ENCODE measurements at regions not wholly inside any gene's neighbourhood (a gene's known extent, or its start where the extent isn't known, plus 50 kb on each side); places are given as distances from the start of the nearest gene placed in this dataset.

DNA sequence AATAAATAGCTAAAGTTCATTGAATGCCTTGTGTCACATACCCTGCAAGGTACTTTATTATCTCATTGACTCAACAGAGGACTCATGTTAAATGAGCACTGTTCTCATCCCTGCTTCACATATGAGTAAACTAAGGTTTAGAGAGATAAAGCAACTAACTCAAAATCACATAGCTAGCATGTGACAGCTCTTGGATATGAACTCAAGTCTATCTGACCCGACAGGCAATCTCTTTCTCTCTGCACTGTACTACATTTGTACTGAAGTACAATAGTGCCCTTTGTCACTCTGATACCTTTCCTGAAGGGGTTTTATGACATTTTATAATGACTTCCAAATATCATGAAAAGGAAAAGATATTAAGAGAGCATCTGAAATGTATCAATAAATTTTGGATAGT, 297.5 kb upstream of the UBE2E3 start:
- no peaks in the 10 kb centered on the region for H3K4me1 ChIP-seq (ENCODE audit: control insufficient read depth in 2 of 2, insufficient read depth in 2 of 2, low read length in 2 of 2)
- WGBS = 95% methylated on average over 1 of the region's 1 CpG
- no peaks in the 10 kb centered on the region for H3K36me3 ChIP-seq (ENCODE audit: control insufficient read depth in 2 of 2, insufficient read depth in 2 of 2, low read length in 1 of 2)
- H3K9me3 ChIP-seq (ENCODE audit: control insufficient read depth in 2 of 2, insufficient read depth in 1 of 2, low read length in 1 of 2) = no peaks in the 10 kb centered on the region
- no peak for DNase-seq (ENCODE audit: low read depth in 6 of 9, low spot score in 9 of 9)
- no peak overlapping the region for H3K4me3 ChIP-seq (ENCODE audit: low read length in 2 of 2)
- no peaks in the 10 kb centered on the region for H3K27me3 ChIP-seq (ENCODE audit: control insufficient read depth in 2 of 2, insufficient read depth in 1 of 2, low read length in 1 of 2)
- H3K27ac ChIP-seq (ENCODE audit: low read depth in 1 of 2, low read length in 1 of 2) = no peak overlapping the region

DNA sequence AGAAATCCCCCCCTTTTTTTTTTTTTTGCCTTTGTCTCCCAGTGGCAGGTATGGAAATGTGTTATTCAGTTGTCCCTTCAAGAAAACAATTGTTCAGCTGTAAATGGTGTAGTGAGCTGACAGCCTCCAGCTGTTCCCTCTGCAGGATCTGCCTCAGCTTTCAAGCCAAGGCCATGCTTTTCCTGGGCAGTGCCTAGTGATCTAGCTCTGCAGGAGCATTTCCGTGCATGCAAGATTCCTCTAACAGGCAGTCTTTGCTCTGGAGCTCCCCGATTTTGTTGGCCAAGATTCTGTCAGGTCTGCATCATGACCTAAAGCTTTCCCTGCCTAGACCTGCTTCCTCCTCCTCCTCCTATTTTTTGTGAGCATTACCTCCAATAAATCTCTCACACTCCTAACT, 300.7 kb upstream of the UBE2E3 start:
- no peaks in the 10 kb centered on the region for H3K27me3 ChIP-seq (ENCODE audit: control insufficient read depth in 2 of 2, insufficient read depth in 1 of 2, low read length in 1 of 2)
- no peak overlapping the region for H3K4me3 ChIP-seq (ENCODE audit: low read length in 2 of 2)
- 81% methylated on average over 2 of the region's 2 CpGs for WGBS
- H3K36me3 ChIP-seq (ENCODE audit: control insufficient read depth in 2 of 2, insufficient read depth in 2 of 2, low read length in 1 of 2) = no peaks in the 10 kb centered on the region
- DNase-seq (ENCODE audit: low read depth in 6 of 9, low spot score in 9 of 9) = peak in 1 of 9 donors; percentile 10
- no peak overlapping the region for H3K27ac ChIP-seq (ENCODE audit: low read depth in 1 of 2, low read length in 1 of 2)
- H3K4me1 ChIP-seq (ENCODE audit: control insufficient read depth in 2 of 2, insufficient read depth in 2 of 2, low read length in 2 of 2) = no peaks in the 10 kb centered on the region
- H3K9me3 ChIP-seq (ENCODE audit: control insufficient read depth in 2 of 2, insufficient read depth in 1 of 2, low read length in 1 of 2) = no peaks in the 10 kb centered on the region

DNA sequence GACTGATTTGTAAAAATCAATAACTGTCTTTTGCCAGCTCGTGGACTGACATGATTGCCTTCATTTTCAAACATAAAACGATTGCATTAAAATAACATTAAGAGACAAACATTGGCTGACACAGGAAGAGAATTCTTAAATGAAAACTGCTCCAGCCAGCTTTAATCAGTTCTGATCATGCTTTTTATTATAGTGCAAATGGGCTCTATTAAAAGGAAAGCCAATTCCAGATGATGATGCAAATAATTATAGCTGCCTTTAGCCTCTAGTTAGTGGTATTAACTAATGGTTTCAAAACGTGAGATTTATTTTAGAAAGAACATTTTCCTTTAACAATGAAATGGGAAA, 301.8 kb upstream of the UBE2E3 start:
- DNase-seq (ENCODE audit: low read depth in 6 of 9, low spot score in 9 of 9) = no peak
- H3K4me3 ChIP-seq (ENCODE audit: low read length in 2 of 2) = no peak overlapping the region
- WGBS = 83% methylated on average over 3 of the region's 3 CpGs
- H3K9me3 ChIP-seq (ENCODE audit: control insufficient read depth in 2 of 2, insufficient read depth in 1 of 2, low read length in 1 of 2) = no peaks in the 10 kb centered on the region
- no peaks in the 10 kb centered on the region for H3K4me1 ChIP-seq (ENCODE audit: control insufficient read depth in 2 of 2, insufficient read depth in 2 of 2, low read length in 2 of 2)
- H3K27ac ChIP-seq (ENCODE audit: low read depth in 1 of 2, low read length in 1 of 2) = no peak overlapping the region
- H3K27me3 ChIP-seq (ENCODE audit: control insufficient read depth in 2 of 2, insufficient read depth in 1 of 2, low read length in 1 of 2) = no peaks in the 10 kb centered on the region
- H3K36me3 ChIP-seq (ENCODE audit: control insufficient read depth in 2 of 2, insufficient read depth in 2 of 2, low read length in 1 of 2) = no peaks in the 10 kb centered on the region

DNA sequence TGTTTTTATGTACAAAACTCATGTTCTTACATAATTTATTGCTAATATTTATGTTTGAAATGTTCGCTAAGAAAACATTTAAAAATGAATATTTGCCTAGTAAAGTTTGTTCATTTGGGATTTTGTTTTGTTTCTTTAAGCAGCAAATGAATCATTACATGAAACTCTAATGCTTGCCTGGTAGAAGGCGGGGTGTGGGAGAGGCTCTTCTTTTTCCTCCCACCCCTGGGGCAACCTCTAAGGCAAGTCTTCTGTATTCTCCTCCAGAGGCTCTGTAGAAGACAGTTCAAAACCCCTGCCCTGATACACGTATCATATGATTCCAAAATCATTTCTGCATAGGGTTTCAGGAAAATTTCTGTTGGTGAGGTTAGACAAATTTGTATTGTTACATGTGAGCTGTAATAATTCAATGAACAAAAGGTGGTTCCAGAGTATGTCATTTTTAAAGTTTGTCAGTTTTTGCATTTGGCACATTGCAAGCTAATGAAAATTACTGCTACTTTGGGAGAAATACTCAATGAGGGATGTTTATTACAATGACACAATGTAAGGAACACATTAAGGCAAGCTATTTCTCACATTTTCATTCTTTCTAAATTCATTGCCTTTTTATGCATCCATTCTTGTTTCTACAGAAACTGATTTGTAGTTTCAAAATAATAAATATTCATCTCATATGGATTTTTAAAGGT, 302.3 kb upstream of the UBE2E3 start:
- Histone ChIP-seq H3K4me3 (ENCODE audit: low read length in 2 of 2) (no peak overlapping the region), H3K27ac (ENCODE audit: low read depth in 1 of 2, low read length in 1 of 2) (no peak overlapping the region), H3K4me1 (ENCODE audit: control insufficient read depth in 2 of 2, insufficient read depth in 2 of 2, low read length in 2 of 2) (no peaks in the 10 kb centered on the region), H3K27me3 (ENCODE audit: control insufficient read depth in 2 of 2, insufficient read depth in 1 of 2, low read length in 1 of 2) (no peaks in the 10 kb centered on the region), H3K9me3 (ENCODE audit: control insufficient read depth in 2 of 2, insufficient read depth in 1 of 2, low read length in 1 of 2) (no peaks in the 10 kb centered on the region), H3K36me3 (ENCODE audit: control insufficient read depth in 2 of 2, insufficient read depth in 2 of 2, low read length in 1 of 2) (no peaks in the 10 kb centered on the region)
- 83% methylated on average over 3 of the region's 3 CpGs for WGBS
- no peak for DNase-seq (ENCODE audit: low read depth in 6 of 9, low spot score in 9 of 9)

DNA sequence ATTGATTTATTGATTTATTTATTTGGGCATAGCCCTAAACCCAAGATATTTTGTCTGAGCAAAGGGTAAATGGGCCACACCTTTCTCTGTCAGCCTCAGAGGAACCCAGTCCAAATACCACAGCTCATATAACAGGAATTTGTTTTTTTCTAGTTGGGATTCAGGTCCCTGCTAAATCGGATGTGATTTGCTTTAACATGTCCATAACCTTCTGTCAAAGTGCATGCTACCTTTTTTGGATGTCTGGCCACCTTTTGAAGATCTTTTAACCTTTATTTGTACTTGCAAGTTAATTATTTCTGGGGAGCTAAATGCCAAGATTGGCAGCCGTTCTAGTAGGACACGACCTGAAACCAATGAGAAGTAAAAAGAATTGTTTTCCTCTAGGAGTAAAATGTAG, 303.2 kb upstream of the UBE2E3 start:
- no peak overlapping the region for H3K27ac ChIP-seq (ENCODE audit: low read depth in 1 of 2, low read length in 1 of 2)
- H3K4me3 ChIP-seq (ENCODE audit: low read length in 2 of 2) = no peak overlapping the region
- DNase-seq (ENCODE audit: low read depth in 6 of 9, low spot score in 9 of 9) = no peak
- H3K36me3 ChIP-seq (ENCODE audit: control insufficient read depth in 2 of 2, insufficient read depth in 2 of 2, low read length in 1 of 2) = no peaks in the 10 kb centered on the region
- no peaks in the 10 kb centered on the region for H3K4me1 ChIP-seq (ENCODE audit: control insufficient read depth in 2 of 2, insufficient read depth in 2 of 2, low read length in 2 of 2)
- H3K27me3 ChIP-seq (ENCODE audit: control insufficient read depth in 2 of 2, insufficient read depth in 1 of 2, low read length in 1 of 2) = no peaks in the 10 kb centered on the region
- WGBS = 86% methylated on average over 3 of the region's 3 CpGs
- no peaks in the 10 kb centered on the region for H3K9me3 ChIP-seq (ENCODE audit: control insufficient read depth in 2 of 2, insufficient read depth in 1 of 2, low read length in 1 of 2)

DNA sequence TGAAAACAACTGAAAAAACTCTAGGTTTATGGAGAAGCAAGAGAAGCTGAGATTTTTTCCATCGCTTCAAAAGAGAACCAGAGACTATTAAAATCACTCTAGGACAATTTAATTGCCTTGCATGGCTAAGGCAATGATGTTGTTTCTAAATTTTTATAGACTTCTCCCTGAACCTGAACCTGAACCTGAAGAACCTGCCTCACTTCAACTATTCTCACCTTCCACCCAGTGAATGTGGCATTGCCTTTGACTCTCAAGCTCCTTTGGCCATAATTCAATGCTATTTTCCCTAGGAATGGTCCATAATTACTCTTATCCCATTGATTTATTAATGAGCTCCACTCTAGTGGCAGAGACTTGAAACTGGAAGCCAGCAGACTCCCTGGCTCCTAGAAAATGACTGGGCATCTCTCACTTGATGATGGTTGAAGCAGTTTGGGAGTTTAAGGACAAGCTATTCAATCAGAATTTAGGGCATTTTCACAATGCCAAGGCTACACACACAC, 303.8 kb upstream of the UBE2E3 start:
- Histone ChIP-seq H3K27ac (ENCODE audit: low read depth in 1 of 2, low read length in 1 of 2) (no peak overlapping the region), H3K9me3 (ENCODE audit: control insufficient read depth in 2 of 2, insufficient read depth in 1 of 2, low read length in 1 of 2) (no peaks in the 10 kb centered on the region), H3K4me1 (ENCODE audit: control insufficient read depth in 2 of 2, insufficient read depth in 2 of 2, low read length in 2 of 2) (no peaks in the 10 kb centered on the region), H3K36me3 (ENCODE audit: control insufficient read depth in 2 of 2, insufficient read depth in 2 of 2, low read length in 1 of 2) (no peaks in the 10 kb centered on the region), H3K4me3 (ENCODE audit: low read length in 2 of 2) (no peak overlapping the region), H3K27me3 (ENCODE audit: control insufficient read depth in 2 of 2, insufficient read depth in 1 of 2, low read length in 1 of 2) (no peaks in the 10 kb centered on the region)
- WGBS = 91% methylated on average over 1 of the region's 1 CpG
- no peak for DNase-seq (ENCODE audit: low read depth in 6 of 9, low spot score in 9 of 9)

DNA sequence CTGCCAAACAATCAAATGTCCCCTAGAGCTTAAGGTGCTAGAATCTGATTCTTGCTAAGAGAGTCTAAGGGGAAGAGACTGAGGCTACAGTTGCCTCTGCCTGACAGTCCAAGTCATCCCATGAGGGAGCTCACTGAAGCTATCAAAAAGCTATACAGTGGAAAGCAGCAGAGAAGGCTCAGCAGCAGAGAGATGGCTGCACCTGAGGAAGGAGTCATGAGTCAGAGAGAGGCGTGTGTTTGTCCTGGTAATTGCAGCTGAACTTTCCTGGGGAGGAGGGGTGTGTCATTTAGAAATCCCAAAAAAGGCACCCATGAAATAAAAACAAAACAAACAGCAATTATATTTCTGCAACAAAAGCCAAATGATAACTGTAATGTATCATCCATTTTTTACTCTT, 305.2 kb upstream of the UBE2E3 start:
- no peaks in the 10 kb centered on the region for H3K27me3 ChIP-seq (ENCODE audit: control insufficient read depth in 2 of 2, insufficient read depth in 1 of 2, low read length in 1 of 2)
- H3K27ac ChIP-seq (ENCODE audit: low read depth in 1 of 2, low read length in 1 of 2) = no peak overlapping the region
- 95% methylated on average over 1 of the region's 1 CpG for WGBS
- H3K4me3 ChIP-seq (ENCODE audit: low read length in 2 of 2) = no peak overlapping the region
- H3K36me3 ChIP-seq (ENCODE audit: control insufficient read depth in 2 of 2, insufficient read depth in 2 of 2, low read length in 1 of 2) = no peaks in the 10 kb centered on the region
- no peak for DNase-seq (ENCODE audit: low read depth in 6 of 9, low spot score in 9 of 9)
- H3K9me3 ChIP-seq (ENCODE audit: control insufficient read depth in 2 of 2, insufficient read depth in 1 of 2, low read length in 1 of 2) = no peaks in the 10 kb centered on the region
- H3K4me1 ChIP-seq (ENCODE audit: control insufficient read depth in 2 of 2, insufficient read depth in 2 of 2, low read length in 2 of 2) = no peaks in the 10 kb centered on the region

DNA sequence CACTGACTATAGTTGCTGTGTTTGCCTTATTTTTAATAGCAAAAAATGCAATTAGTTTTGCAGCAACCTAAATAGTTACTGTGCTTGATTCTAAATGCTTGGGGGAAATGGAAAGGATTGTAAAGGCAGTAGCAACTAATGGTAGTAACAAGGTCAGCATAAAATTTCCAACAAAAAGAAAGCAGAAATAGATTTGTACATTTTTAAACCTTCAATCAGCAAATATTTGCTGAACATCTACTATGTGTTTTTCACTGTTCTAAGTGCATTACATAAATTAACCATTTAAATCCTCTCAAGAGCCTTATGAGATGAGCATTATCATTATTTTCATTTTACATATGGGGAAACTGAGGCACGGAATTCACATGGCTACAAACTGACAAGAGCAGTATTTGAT, 308.0 kb upstream of the UBE2E3 start:
- no peak overlapping the region for H3K4me3 ChIP-seq (ENCODE audit: low read length in 2 of 2)
- no peak for DNase-seq (ENCODE audit: low read depth in 6 of 9, low spot score in 9 of 9)
- H3K27ac ChIP-seq (ENCODE audit: low read depth in 1 of 2, low read length in 1 of 2) = no peak overlapping the region
- no peaks in the 10 kb centered on the region for H3K36me3 ChIP-seq (ENCODE audit: control insufficient read depth in 2 of 2, insufficient read depth in 2 of 2, low read length in 1 of 2)
- WGBS = 81% methylated on average over 1 of the region's 1 CpG
- H3K27me3 ChIP-seq (ENCODE audit: control insufficient read depth in 2 of 2, insufficient read depth in 1 of 2, low read length in 1 of 2) = no peaks in the 10 kb centered on the region
- no peaks in the 10 kb centered on the region for H3K9me3 ChIP-seq (ENCODE audit: control insufficient read depth in 2 of 2, insufficient read depth in 1 of 2, low read length in 1 of 2)
- no peaks in the 10 kb centered on the region for H3K4me1 ChIP-seq (ENCODE audit: control insufficient read depth in 2 of 2, insufficient read depth in 2 of 2, low read length in 2 of 2)

DNA sequence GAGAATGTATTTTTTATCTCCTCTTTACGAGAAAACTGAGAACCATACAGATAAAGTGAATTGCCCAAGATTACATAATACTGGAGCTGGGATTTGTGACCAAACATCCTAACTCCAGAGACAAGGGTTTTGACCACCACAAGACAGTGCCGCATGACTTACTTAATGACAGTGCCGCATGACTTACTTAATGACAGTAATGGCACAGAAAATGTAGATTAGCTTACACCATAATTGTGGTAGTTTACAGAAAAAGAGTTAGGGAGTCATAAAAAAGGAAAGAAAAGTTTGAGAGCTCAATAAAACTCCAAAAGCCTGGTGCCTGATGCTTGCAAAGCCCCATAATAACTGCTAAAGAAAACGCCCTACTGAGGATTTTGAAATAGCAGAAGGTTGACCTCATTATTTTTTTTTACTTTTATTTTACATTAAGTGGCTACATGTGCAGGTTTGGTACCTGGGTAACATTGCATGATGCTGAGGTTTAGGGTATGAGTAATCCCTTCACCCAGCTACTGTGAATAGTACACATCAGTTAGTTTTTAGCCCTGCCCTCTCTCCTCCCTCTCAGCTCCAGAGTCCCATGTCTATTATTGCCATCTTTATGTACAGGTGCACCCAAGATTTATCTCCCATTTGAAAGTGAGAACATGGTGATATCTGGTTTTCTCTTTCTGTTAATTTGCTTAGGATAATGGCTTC, 310.0 kb upstream of the UBE2E3 start:
- WGBS = 95% methylated on average over 4 of the region's 4 CpGs
- no peak for DNase-seq (ENCODE audit: low read depth in 6 of 9, low spot score in 9 of 9)
- no peaks in the 10 kb centered on the region for H3K4me1 ChIP-seq (ENCODE audit: control insufficient read depth in 2 of 2, insufficient read depth in 2 of 2, low read length in 2 of 2)
- H3K4me3 ChIP-seq (ENCODE audit: low read length in 2 of 2) = no peak overlapping the region
- no peaks in the 10 kb centered on the region for H3K27me3 ChIP-seq (ENCODE audit: control insufficient read depth in 2 of 2, insufficient read depth in 1 of 2, low read length in 1 of 2)
- H3K27ac ChIP-seq (ENCODE audit: low read depth in 1 of 2, low read length in 1 of 2) = no peak overlapping the region
- H3K36me3 ChIP-seq (ENCODE audit: control insufficient read depth in 2 of 2, insufficient read depth in 2 of 2, low read length in 1 of 2) = no peaks in the 10 kb centered on the region
- peaks cover 0 to under 1% of the 10 kb centered on the region in 2 donors for H3K9me3 ChIP-seq (ENCODE audit: control insufficient read depth in 2 of 2, insufficient read depth in 1 of 2, low read length in 1 of 2)
